DOHH2 (cell line): ENCODE measurements at regions not wholly inside any gene's neighbourhood (a gene's known extent, or its start where the extent isn't known, plus 50 kb on each side); places are given as distances from the start of the nearest gene placed in this dataset.

Experiments
- CTCF ChIP-seq: fragments of 200-600 bp; sonication (generic); IDR thresholded peaks from one replicate; pipeline ENCODE4 v1.5.1; 2014; ENCODE audit warnings: antibody characterized with exemption, mild to moderate bottlenecking, low read depth, low read length; ENCODE audit not compliant: poor library complexity, severe bottlenecking
- EZH2phosphoT487 ChIP-seq: fragments of 200-600 bp; sonication (generic); IDR thresholded peaks from 2 replicates; pipeline ENCODE4 v1.6.1; 2017; ENCODE audit warnings: borderline replicate concordance, mild to moderate bottlenecking, antibody characterized with exemption, low read length, moderate library complexity, mixed read lengths

DNA sequence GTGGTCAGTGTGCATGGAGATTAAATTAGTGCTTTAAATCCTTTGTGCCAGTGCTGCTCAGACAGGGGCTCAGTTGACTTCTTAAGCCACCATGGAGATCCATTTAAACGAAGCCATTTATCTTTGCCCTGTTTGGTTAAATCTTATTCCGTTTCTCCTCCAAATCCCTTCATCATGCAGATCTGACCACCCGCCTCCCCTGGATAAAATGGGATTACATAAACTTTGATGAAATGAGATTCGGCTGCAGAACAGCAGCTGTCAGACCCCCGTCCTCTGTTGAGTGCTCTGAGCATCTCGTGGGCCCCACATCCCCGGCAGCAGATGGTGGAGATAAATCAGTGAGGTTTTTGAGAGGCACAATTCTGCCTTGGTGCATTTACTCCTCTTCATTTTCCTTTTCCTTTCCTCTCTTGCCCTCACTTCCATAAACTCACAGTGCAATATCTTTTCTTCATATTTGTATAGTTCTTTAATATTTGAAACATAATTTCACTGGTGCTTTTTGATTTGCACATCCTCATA, 84.4 kb upstream of the TWIST2 start:
- TF ChIP-seq CTCF (no peak), EZH2phosphoT487 (no peak)
